OCI-LY3 (cell line): ENCODE measurements at regions not wholly inside any gene's neighbourhood (a gene's known extent, or its start where the extent isn't known, plus 50 kb on each side); places are given as distances from the start of the nearest gene placed in this dataset.

ENCODE experiments used
- EZH2phosphoT487 ChIP-seq: fragments of 200-600 bp; shearing (Covaris generic); IDR thresholded peaks from 2 replicates; pipeline ENCODE4 v1.6.1; 2018; ENCODE audit warnings: antibody characterized with exemption, mixed run types, low read depth
- TF ChIP-seq, protein P1 (sequence below): fragments of 200-600, 300-600 bp; sonication (generic); IDR thresholded peaks from 2 replicates; pipeline ENCODE4 v1.5.1; 2014; ENCODE audit warnings: antibody characterized with exemption, low read length, low read depth

DNA sequence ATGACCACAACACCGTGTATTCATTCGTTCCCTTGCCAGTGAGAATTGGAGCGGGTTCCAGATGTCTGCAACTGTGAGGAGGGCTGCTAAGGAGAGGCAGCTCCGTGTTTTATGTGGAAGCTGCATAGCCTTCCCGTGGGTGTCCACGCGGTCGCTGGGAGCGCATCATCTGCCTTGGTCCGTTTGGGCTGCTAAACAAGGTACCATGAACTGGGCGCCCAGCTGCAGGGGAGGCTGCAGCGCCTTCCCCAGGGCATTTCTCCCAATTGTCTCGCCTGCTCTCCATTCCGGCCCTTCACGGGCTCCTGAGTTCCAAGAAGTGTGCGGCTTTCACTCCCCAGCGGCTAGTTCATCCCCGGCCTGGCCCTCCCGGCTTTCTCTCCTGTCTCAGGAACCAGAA is 1446.4 kb downstream of the TBC1D22A start:
- TF ChIP-seq, protein P1, sequence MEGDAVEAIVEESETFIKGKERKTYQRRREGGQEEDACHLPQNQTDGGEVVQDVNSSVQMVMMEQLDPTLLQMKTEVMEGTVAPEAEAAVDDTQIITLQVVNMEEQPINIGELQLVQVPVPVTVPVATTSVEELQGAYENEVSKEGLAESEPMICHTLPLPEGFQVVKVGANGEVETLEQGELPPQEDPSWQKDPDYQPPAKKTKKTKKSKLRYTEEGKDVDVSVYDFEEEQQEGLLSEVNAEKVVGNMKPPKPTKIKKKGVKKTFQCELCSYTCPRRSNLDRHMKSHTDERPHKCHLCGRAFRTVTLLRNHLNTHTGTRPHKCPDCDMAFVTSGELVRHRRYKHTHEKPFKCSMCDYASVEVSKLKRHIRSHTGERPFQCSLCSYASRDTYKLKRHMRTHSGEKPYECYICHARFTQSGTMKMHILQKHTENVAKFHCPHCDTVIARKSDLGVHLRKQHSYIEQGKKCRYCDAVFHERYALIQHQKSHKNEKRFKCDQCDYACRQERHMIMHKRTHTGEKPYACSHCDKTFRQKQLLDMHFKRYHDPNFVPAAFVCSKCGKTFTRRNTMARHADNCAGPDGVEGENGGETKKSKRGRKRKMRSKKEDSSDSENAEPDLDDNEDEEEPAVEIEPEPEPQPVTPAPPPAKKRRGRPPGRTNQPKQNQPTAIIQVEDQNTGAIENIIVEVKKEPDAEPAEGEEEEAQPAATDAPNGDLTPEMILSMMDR, result no peak
- TF ChIP-seq EZH2phosphoT487, result no peak
